ENCODE measurements at regions not wholly inside any gene's neighbourhood (a gene's known extent, or its start where the extent isn't known, plus 50 kb on each side); places are given as distances from the start of the nearest gene placed in this dataset.

DNA sequence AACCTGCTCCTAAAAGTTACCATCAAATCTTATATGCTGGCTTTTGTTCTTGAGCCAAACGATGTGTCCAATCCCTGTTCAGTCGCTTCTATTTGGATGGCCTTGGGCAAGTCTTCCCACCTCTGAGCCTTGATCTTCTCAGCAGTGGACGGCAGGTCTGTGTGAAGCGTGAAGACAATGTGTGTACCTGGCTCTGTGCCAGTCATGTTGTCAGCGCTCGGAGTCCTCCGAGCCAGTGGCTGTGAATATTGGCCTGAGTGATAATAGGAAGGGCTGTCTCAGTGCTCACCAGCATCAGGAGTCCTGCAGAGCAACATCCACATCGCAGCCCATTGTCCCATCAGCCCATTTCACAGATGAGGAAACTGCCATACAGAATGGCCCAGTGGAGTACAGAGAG lies 219.0 kb downstream of the CDC5L start:
- TF ChIP-seq, protein P1, sequence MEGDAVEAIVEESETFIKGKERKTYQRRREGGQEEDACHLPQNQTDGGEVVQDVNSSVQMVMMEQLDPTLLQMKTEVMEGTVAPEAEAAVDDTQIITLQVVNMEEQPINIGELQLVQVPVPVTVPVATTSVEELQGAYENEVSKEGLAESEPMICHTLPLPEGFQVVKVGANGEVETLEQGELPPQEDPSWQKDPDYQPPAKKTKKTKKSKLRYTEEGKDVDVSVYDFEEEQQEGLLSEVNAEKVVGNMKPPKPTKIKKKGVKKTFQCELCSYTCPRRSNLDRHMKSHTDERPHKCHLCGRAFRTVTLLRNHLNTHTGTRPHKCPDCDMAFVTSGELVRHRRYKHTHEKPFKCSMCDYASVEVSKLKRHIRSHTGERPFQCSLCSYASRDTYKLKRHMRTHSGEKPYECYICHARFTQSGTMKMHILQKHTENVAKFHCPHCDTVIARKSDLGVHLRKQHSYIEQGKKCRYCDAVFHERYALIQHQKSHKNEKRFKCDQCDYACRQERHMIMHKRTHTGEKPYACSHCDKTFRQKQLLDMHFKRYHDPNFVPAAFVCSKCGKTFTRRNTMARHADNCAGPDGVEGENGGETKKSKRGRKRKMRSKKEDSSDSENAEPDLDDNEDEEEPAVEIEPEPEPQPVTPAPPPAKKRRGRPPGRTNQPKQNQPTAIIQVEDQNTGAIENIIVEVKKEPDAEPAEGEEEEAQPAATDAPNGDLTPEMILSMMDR (IDR thresholded peaks at IDR 0.05; ENCODE audit: poor library complexity, severe bottlenecking) = no peak
- TF ChIP-seq TAF1 (IDR thresholded peaks at IDR 0.05; ENCODE audit: low read depth) (no peak), POLR2AphosphoS5 (IDR thresholded peaks at IDR 0.05) (no peak), SMC3 (conservative IDR thresholded peaks at IDR 0.05; ENCODE audit: poor library complexity) (no peak), EP300 (conservative IDR thresholded peaks at IDR 0.05; ENCODE audit: poor library complexity, severe bottlenecking) (no peak), MXI1 (conservative IDR thresholded peaks at IDR 0.05; ENCODE audit: poor library complexity, severe bottlenecking) (no peak), EZH2 (IDR thresholded peaks at IDR 0.05; ENCODE audit: borderline replicate concordance, insufficient read depth, low read length, poor library complexity, severe bottlenecking) (no peak)
- TF ChIP-seq, protein P2, sequence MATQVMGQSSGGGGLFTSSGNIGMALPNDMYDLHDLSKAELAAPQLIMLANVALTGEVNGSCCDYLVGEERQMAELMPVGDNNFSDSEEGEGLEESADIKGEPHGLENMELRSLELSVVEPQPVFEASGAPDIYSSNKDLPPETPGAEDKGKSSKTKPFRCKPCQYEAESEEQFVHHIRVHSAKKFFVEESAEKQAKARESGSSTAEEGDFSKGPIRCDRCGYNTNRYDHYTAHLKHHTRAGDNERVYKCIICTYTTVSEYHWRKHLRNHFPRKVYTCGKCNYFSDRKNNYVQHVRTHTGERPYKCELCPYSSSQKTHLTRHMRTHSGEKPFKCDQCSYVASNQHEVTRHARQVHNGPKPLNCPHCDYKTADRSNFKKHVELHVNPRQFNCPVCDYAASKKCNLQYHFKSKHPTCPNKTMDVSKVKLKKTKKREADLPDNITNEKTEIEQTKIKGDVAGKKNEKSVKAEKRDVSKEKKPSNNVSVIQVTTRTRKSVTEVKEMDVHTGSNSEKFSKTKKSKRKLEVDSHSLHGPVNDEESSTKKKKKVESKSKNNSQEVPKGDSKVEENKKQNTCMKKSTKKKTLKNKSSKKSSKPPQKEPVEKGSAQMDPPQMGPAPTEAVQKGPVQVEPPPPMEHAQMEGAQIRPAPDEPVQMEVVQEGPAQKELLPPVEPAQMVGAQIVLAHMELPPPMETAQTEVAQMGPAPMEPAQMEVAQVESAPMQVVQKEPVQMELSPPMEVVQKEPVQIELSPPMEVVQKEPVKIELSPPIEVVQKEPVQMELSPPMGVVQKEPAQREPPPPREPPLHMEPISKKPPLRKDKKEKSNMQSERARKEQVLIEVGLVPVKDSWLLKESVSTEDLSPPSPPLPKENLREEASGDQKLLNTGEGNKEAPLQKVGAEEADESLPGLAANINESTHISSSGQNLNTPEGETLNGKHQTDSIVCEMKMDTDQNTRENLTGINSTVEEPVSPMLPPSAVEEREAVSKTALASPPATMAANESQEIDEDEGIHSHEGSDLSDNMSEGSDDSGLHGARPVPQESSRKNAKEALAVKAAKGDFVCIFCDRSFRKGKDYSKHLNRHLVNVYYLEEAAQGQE (IDR thresholded peaks at IDR 0.05; ENCODE audit: borderline replicate concordance) = no peak

Measured in neural cell (in vitro differentiated cells).